Hypothalamus (tissue), 51 donors: ENCODE measurements at regions not wholly inside any gene's neighbourhood (a gene's known extent, or its start where the extent isn't known, plus 50 kb on each side); places are given as distances from the start of the nearest gene placed in this dataset.

ENCODE experiments used
- DNase-seq, 51 donors: peaks; one replicate each; lab custom pipeline; 2025; lab: John Stamatoyannopoulos, UW

DNA sequence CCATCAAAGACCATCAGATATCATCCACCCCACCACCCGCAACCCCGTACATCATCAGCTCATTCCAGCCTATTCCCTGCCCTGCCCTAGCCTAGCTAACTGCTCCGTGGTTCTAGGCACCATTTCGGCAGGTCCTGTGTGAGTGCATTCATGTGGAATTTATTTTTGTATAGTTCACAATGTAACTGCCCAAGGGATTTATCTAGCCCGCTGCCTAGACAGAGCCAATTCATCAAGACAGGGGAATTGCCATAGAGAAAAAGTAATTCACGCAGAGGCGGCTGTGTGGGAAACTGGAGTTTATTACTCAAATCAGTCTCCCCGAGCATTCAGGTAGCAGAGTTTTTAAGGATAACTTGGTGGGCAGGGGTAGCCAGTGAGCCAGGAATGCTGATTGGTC lies 109.2 kb upstream of the UBL3 start:
- DNase-seq, result no peak

DNA sequence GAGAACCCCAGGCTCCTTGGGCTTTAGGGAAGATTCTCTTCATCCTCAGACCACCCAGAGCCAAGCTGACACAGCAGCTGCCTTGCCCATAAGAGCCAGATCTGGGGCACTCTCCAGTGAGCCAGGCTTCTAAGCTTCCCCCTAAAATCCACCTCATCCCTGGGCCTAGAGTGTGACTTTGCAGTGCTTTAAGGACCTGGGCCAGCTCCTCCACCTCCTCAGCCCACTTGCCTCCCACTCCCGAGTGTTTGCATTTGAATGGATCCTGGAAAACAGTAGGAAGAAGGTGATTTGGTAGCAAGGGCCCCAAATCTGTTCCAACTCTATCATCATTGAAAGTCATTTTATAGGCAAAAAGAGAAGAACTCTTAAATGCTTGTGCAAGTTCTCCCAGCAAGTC lies 108.7 kb upstream of the UBL3 start:
- no peak for DNase-seq

DNA sequence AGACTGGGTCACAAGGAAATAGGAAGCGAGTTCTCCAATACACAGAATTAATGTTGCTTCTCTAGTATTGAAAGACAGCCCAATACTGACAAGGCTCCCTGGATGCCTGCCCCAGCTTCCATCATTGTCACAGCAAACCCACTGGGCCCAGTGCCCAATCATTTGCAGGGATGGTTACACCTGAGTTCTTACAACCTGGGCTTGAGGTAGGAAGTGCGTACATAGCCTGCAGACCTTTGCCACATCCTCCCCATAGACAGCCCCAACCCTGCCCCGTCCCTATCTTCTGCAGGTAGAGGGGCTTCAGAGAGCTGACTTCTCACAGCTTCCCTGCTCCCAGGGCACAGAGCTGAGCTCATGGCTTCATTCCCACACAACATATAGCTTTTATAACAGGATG lies 108.1 kb upstream of the UBL3 start:
- no peak for DNase-seq

DNA sequence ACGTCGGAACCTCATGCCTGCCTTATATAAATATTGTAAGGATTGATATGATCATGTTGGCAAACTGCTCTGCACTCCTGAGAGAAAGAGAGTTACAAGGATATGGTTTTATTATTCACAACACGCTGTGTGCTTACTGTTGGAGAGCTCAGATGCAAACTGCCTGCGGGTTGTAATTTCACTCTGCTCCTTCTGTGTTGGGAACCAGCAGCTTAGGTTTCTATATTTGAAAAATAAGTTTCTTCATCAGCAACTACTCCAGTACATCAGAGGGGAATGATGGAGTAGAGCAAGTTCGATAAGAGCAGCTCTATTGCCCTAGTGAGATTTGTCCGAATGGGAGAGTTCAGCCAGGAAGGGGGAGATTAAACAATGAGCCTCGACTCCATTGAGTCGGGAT lies 106.9 kb upstream of the UBL3 start:
- peak in 1 of 51 donors; percentile 36 for DNase-seq

DNA sequence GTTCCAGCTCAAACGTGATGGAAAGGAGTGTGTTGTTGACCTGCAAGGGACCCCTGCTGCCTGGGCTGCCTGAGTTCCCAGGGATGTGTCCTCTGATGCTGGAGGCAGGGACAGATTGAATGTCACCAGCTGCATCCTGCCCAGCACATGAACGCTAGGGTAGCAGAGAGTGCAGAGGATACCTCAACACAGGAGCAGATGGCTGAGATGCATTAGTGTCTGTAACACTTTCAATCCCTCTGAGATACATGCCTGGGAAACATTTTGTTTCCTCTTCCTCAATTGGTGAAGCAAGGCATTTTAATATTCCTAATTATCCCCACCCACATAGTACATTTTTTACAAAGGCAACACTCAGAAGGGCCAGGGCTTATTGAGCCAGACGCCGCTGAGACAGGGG lies 106.4 kb upstream of the UBL3 start:
- DNase-seq, result no peak

DNA sequence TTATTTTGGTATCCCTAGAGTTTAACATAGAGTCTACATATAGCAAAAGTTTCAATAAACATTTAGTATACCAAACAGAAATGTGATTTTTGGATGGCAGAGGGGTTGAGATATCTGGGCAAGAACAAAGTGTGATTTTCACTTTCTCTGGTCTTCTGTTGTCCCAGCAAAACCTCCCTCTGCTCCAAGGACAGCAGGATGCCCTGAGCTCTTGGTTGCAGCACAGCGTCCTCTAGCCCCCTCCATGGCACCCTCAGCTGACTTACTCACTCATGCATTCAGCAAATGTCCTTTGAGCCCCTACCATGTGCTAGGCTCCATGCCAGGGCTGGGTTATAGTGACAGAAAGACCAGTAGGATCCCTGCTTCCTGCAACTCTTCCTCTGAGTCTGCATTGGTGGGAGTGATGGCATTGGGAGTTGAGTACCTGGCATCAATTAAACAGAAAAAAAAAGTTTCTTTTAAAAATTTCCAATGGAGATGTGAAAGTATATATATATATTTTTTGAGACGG lies 104.8 kb upstream of the UBL3 start:
- no peak for DNase-seq

DNA sequence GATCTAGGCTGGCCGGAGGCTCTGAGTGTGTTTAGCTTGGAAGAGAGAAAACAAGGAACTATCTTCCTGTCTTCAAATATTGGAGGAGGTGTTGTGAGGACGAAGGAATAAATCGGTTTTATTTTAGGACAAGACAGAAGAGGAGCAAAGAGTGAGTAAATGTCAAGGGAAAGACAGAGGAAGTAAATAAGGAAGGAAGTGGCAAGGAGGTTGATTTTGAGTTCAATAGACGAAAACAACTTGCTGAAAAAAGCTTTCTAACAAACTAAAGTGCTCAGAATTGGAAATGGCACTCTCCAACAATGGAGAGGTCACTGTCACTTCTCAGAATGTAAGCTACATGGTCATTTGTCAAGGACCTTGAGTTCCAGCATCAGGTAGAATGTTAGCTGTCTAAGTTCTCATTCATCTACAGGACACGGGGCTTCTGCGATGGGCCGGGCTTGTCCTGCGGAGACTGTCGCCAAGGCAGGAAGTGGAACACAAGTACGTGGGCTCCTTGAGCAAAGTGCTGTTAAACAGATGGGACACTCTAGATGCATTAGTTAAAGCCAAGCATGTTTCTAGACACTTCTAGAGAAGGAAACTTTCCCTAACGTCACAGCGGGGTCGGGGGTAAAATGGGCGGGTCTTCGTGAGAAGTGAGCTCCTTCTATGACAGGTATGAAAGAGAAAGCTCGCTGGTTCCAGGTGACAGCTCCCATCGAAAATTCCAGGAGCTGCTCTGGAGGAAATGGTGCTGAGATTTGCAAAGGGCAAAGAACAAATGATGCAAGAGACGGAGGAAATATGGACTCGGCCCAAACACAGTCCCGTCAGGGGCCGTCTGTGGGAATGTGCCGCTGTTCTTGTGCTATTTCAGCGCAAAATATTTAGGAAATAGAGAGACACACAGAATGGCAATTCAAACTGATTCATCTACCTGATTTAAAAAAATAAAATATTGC lies 103.9 kb upstream of the UBL3 start:
- no peak for DNase-seq

DNA sequence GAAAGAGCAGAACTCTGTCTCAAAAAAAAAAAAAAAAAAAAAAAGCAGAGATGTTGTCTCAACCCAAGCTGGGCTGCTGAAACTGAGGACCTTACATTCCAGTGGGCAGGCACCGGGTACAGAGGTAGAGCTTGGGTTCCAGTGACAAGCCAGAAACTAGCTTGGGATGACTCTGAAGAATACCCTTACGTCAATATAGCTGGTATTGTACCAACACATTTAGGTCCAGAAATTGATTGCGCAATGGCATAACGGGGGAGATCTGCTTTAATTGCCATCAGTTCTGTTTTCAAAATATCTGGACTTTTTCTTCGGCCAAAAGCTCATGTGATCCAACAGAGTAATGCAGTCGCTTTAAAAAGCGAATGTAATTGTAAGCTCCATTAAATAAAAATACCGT lies 103.1 kb upstream of the UBL3 start:
- no peak for DNase-seq

DNA sequence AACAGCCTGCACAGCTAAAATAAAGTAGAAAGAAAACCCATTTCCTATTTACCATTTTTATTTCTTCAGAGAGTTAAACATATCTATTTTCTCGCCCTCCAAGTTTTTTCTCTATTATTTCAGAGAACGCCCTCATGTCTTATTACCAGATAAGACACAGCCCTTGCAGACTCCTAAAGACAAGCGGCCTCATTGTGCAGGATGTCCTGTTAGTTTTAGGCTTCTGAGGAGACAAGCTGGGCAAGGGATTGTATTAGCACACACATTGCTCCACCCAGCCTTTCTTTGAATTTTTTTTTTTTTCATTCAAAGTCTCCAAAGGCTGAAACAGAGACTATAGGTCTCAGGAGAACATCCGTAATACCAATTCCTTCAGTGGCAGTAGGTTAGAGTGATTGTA lies 101.8 kb upstream of the UBL3 start:
- DNase-seq, result no peak

DNA sequence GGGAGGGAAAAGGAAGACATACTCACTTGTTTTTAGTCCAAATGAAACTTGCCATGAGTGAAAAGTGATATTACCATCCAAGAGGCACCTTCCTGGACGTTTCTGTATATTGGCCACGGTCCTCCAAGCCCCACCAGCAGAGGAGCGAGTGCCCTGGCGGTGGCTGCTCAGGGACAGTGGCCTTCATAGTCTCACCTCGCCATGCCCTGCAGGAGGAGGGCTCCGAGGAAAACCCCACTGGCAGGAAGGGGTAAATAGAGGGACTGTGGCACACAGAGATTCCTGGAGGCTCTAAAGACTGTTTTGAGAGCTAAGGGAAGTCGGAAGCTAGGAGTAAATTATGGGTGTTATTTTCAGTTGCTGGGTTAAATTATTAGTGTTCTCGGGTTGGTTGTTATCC lies 98.4 kb upstream of the UBL3 start:
- no peak for DNase-seq

DNA sequence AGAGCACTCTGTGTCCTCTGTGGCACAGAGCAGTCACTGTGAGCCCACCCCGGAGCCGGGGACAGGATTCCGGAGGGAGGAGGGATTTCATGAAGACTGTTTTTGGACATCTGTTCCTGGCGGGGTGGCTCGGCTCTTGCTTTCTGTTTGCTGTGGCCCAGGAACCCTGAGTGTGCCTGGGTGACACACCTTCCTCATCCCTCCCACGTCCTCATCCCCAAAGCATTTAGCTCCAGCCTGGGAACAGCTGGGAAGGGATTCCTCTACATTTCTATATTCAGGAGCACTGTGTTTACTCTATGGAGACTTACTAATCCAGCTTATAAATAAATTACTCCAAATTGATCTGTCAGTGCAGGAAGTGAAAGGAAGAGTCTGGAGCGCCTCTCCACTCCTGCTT lies 97.8 kb upstream of the UBL3 start:
- DNase-seq, result no peak

DNA sequence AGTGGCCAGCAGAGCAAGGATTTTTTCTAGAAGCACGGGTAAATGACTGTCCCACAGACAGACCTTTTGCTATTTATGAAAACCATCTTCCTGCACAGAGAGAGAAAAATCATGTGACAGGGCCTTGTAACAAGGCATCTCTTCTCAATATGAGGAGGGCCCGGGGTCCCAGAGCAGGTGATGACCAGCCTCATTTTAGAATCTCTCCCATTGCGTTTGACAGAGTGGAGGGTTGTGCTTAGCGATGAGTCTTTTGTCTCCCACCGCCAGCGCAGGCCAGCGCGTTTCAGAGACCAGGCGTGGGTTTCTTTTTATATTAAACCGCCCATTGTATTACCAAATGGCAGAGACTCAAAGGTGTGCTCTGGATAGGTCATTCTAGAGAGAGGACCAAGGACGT lies 97.4 kb upstream of the UBL3 start:
- no peak for DNase-seq

DNA sequence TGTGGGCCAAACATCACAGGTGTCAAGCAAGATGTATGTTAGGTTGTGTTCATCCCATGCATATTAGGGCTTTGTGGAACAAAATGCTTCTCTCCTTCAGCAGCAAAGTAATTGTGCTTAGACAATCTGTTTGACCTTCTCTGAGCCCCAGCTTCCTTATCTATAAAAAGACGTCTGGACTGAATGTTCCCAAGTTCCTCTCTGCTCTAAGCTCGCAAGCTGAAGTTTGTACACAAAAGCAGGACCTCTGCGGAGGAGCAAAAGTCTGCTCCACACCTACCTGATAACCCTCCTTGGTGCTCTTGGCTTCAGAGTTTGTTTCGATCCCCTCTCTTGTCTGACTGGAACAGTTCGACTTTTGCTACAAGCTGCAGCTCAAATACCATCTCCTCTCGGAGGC lies 95.7 kb upstream of the UBL3 start:
- DNase-seq, result peak in 1 of 51 donors; percentile 43

DNA sequence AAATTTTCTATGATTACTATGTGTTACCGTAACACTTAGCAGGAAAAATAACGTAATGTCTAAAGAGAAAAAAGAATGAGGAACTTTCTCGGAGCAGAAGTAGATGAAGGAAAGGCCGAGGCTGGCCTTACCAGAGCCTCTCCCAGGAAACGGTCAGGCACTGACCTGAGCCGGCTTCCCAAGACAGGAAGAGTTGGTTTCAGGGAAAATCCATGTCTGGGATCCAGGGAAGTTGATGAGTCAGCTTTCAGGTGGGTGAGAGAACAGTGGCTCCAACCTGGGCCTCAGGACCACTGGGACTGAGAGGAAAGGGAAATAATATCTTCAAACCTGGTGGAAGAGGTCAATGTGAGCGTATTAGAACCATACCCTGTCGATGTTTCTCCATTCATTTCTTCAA lies 93.3 kb upstream of the UBL3 start:
- DNase-seq, result no peak

DNA sequence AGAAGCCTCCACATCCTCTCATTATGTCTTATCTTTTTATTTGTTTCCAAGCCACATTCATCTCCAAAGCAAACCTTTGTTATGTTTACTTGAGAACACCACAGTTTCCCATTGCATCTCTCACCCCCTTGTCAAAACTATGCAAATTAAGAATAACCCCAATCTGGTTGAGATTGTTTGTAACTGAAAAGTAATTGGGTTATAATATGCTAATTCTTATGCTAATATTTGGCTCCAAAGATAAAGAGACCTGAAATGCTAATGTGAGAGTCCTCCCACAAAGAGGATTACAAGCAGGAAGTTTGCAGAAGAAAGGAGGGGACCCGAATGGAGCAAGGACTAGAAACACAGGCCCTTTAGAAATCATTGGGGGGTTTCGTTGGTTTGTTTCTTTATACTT lies 92.9 kb upstream of the UBL3 start:
- DNase-seq, result no peak

DNA sequence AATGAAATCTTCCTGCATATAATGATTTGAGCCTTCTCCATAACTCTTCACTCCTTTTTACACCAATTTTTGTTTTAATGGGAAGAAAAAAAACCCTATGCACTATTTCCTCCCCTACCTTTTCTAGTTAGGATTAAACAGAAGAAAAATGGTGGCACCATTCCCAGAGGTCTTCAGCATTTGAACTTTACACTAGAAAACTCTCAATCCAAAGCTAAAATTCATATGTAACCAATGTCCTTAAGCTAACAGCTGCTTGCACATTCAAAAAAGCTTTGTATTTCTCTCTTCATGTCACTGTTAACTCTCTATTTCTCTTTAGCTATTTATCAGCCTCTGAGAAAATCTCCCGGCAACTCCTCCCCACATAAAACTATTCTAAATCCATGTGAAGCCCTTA lies 90.3 kb upstream of the UBL3 start:
- no peak for DNase-seq

DNA sequence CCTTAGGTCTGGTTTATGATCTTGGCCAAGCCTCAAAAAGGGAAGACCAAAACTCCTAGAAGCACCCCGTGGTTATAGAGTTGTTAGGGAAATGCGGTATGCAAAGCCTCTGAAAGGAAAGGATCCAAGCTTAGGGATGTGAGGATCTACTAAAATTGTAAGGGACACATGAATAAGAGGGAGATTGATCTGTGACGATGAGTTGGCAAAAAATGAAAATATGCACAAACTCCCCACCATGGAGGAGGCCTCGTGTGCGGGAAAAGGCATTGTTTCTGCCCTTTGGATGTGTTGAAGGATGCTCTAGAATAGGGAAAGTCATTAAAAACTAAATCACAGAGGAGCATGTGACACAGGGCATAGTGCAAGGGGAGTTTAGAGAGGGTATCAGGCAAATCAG lies 88.7 kb upstream of the UBL3 start:
- no peak for DNase-seq

DNA sequence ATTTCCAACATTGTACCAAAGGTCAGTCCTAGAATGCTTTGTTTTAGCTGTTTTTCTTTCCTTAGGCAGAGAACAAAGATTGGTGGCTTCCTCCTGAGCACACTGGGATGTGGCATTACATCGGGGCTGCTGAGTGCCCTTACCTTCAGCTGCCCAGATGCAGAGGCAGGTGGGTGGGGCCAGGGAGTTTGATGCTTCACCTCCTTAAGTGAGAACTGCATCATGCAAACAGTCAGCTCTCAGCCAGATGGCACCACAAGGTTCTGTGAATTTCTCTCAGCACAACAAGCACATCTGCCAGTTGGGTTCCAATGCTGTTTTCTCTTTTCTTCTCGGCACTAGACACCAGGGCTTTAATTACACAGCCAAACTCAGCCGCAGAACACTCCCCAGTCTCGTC lies 87.4 kb upstream of the UBL3 start:
- no peak for DNase-seq

DNA sequence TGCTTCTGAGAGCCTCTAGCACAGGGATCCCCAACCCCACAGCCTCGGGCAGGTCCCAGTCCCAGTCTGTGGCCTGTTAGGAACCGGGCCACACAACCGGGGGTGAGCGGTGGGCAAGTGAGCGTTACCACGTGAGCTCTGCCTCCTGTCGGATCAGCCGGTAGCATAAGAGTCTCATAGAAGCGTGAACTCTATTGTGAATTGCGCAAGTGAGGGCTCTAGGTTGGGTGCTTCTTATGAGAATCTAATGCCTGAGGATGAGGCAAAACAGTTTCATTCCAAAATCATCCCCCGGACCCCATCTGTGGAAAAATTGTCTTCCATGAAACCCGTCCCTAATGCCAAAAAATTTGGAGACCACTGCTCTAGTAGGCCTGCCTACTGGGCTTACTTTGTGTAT lies 87.0 kb upstream of the UBL3 start:
- no peak for DNase-seq

DNA sequence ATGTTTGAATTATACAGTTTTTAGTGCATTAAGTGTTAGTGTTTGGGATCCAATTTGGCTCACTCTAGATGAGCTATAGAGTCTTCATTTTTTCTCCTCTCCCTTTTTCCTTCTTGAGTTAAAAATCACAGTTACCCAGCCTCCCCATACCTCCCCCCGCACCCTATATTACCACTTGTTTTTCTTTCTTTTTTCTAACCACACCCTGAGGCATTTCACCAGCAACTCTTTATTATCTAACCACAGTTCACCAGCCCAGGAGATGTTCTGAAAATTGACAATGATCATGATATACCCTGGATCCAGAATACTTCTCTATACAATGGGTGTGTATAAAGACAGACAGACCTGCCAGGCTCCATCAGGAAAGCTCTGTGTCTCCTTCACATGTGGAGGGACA lies 86.5 kb upstream of the UBL3 start:
- no peak for DNase-seq

DNA sequence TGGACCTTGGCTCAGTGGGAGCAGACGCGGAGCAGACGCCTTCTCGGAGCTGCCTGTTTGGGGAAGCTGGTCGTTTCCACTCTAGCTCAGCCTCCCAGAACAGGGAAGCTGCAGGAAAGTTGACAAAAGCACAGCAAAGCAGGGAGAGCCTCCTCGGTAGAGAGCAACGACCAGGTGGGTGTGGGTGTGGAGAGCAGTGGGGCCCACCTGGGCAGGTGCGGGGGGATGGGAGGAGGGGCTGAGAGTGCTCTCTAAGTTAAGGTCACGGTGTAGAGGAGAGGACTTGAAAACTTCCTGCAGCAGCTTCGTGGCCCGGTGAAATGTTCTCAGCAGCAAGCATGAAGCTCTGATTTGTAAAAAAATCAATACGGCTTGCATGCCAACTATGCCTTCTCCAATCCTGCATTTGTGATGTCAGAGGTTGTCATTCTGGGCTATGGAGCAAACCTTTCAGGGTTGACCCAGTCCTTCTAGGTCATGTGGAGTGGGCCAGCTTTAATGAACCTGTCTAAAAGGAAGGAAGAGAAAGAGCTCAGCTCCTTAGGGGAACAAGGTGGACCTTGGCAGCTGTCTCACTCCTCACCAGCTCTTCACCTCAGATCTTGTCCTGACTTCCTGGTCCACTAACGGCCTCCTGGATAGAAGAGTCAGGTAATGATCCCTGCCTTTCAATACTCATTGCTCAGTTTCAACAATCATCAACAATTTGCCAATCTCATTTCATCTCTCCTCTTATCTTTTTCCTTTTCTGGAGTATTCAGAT lies 85.8 kb upstream of the UBL3 start:
- peak in 1 of 51 donors; percentile 38 for DNase-seq
